Glutamatergic neuron (in vitro differentiated cells): ENCODE measurements at regions not wholly inside any gene's neighbourhood (a gene's known extent, or its start where the extent isn't known, plus 50 kb on each side); places are given as distances from the start of the nearest gene placed in this dataset.

ENCODE experiments used
- DNase-seq: peaks from one replicate; pipeline ENCODE4 v3.0.0; 2022
- H3K27ac Mint-ChIP-seq: one replicate; pipeline ENCODE4 v1.8.0; 2020; ENCODE audit warnings: mild to moderate bottlenecking, mixed read lengths, inconsistent platforms; ENCODE audit not compliant: unreplicated experiment
- H3K27me3 Mint-ChIP-seq: one replicate; pipeline ENCODE4 v1.8.0; 2020; ENCODE audit warnings: mild to moderate bottlenecking, moderate library complexity, mixed read lengths, inconsistent platforms; ENCODE audit not compliant: unreplicated experiment
- H3K36me3 Mint-ChIP-seq: one replicate; pipeline ENCODE4 v1.8.0; 2020; ENCODE audit warnings: mild to moderate bottlenecking, mixed read lengths, inconsistent platforms; ENCODE audit not compliant: unreplicated experiment
- H3K4me1 Mint-ChIP-seq: one replicate; pipeline ENCODE4 v1.8.0; 2020; ENCODE audit warnings: mild to moderate bottlenecking, low read depth, mixed read lengths, inconsistent platforms; ENCODE audit not compliant: unreplicated experiment
- H3K4me3 Mint-ChIP-seq: one replicate; pipeline ENCODE4 v1.8.0; 2020; ENCODE audit warnings: mild to moderate bottlenecking, mixed read lengths, inconsistent platforms; ENCODE audit not compliant: unreplicated experiment
- H3K9me3 Mint-ChIP-seq: one replicate; pipeline ENCODE4 v1.8.0; 2020; ENCODE audit warnings: mild to moderate bottlenecking, moderate library complexity, mixed read lengths, inconsistent platforms; ENCODE audit not compliant: unreplicated experiment
- TF ChIP-seq, protein P1 (sequence below): fragments of 200-600 bp; sonication (generic); IDR thresholded peaks from one replicate; pipeline ENCODE4 v1.5.0; 2021; ENCODE audit not compliant: partially characterized antibody, unreplicated experiment

DNA sequence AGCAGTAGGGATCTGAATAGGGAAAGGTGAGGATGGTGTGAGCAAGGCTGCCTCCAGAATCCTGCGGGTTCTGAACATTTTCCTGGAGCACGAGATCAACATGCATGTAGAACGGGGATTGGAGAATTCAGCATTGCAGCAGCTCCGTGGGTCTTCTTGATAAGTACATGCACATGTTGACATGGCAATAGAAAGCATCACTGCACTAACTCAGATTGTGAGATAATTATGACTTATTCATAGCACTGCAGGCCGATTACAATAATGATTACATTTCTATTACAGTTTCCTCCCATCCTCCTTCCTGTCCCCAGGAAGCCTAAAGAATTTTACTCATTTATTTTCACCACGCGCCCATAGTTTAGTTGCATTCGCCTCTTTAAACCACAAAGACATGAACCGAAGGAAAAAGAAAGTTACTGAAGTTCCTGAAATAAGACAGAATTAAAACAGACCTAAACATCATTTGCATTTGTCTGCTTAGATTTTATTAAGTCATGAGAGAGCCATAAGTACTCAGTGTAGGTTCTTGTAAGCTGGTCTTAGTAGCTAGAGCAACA lies 61.3 kb upstream of the ARX start:
- TF ChIP-seq, protein P1, sequence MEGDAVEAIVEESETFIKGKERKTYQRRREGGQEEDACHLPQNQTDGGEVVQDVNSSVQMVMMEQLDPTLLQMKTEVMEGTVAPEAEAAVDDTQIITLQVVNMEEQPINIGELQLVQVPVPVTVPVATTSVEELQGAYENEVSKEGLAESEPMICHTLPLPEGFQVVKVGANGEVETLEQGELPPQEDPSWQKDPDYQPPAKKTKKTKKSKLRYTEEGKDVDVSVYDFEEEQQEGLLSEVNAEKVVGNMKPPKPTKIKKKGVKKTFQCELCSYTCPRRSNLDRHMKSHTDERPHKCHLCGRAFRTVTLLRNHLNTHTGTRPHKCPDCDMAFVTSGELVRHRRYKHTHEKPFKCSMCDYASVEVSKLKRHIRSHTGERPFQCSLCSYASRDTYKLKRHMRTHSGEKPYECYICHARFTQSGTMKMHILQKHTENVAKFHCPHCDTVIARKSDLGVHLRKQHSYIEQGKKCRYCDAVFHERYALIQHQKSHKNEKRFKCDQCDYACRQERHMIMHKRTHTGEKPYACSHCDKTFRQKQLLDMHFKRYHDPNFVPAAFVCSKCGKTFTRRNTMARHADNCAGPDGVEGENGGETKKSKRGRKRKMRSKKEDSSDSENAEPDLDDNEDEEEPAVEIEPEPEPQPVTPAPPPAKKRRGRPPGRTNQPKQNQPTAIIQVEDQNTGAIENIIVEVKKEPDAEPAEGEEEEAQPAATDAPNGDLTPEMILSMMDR: no peak
- no peaks in the 10 kb centered on the region for H3K4me1 Mint-ChIP-seq
- H3K4me3 Mint-ChIP-seq: no peak overlapping the region
- no peaks in the 10 kb centered on the region for H3K9me3 Mint-ChIP-seq
- no peaks in the 10 kb centered on the region for H3K36me3 Mint-ChIP-seq
- H3K27ac Mint-ChIP-seq: no peak overlapping the region
- DNase-seq: no peak
- H3K27me3 Mint-ChIP-seq: no peaks in the 10 kb centered on the region

- H3K36me3 Mint-ChIP-seq: no peaks in the 10 kb centered on the region
- no peaks in the 10 kb centered on the region for H3K27me3 Mint-ChIP-seq
- no peaks in the 10 kb centered on the region for H3K9me3 Mint-ChIP-seq
- H3K27ac Mint-ChIP-seq: no peak overlapping the region
- DNase-seq: no peak
- no peaks in the 10 kb centered on the region for H3K4me1 Mint-ChIP-seq
- H3K4me3 Mint-ChIP-seq: no peak overlapping the region
- TF ChIP-seq, protein P1: no peak
Measured at GRCh38 chrX:25072247-25072646, 56.5 kb upstream of the ARX start.

DNA sequence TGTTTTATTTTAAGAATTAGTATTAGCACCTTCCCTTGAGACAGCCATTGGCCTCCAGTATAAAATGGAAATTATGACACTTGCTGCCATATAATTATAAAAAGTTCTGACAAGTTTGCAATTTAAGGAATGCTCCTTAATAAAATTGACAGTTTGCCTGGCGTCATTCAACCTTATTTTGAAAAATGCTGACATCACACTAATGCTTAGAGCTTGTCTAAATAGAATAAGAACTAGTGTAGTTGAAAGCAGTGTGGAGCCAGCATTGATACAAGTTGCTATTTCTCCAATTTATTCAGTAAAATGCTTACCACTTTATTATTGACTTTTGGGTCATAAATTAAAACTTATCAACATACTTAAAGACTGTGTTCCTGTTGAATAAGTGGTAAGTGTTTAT lies 54.3 kb upstream of the ARX start:
- TF ChIP-seq, protein P1: no peak
- Mint-ChIP-seq H3K27me3 (no peaks in the 10 kb centered on the region), H3K27ac (no peak overlapping the region), H3K4me1 (no peaks in the 10 kb centered on the region), H3K36me3 (no peaks in the 10 kb centered on the region), H3K4me3 (no peak overlapping the region), H3K9me3 (no peaks in the 10 kb centered on the region)
- no peak for DNase-seq

- Mint-ChIP-seq H3K4me3 (no peak overlapping the region), H3K36me3 (no peaks in the 10 kb centered on the region), H3K9me3 (no peaks in the 10 kb centered on the region), H3K4me1 (no peaks in the 10 kb centered on the region), H3K27ac (no peak overlapping the region), H3K27me3 (no peaks in the 10 kb centered on the region)
- DNase-seq: no peak
- TF ChIP-seq, protein P1: no peak
Measured at GRCh38 chrX:25069209-25069608, 53.4 kb upstream of the ARX start.

- H3K4me3 Mint-ChIP-seq: no peak overlapping the region
- H3K27me3 Mint-ChIP-seq: no peaks in the 10 kb centered on the region
- no peaks in the 10 kb centered on the region for H3K4me1 Mint-ChIP-seq
- H3K27ac Mint-ChIP-seq: no peak overlapping the region
- H3K36me3 Mint-ChIP-seq: no peaks in the 10 kb centered on the region
- H3K9me3 Mint-ChIP-seq: no peaks in the 10 kb centered on the region
- DNase-seq: no peak
- TF ChIP-seq, protein P1: no peak
Measured at GRCh38 chrX:25068340-25068739, 52.6 kb upstream of the ARX start.
